Activated T-helper 1 cell treated with anti-CD3 and anti-CD28 coated beads, Interleukin-12 subunit alpha, Interleukin-12 subunit beta, Interleukin-2, Interleukin-4 antibody, amounts not matched to agents 30 ng/mL and 10 ng/mL and 1 ng/mL, durations not matched to agents 14 hours and 24 hours and 36 hours (primary cell): ENCODE measurements at regions not wholly inside any gene's neighbourhood (a gene's known extent, or its start where the extent isn't known, plus 50 kb on each side); places are given as distances from the start of the nearest gene placed in this dataset.
"Not testable (repeated sequence)": the region's sequence is repeated elsewhere in the genome, so short reads cannot be mapped to it uniquely, and the experiment has no call there.

ENCODE experiments used
- DNase-seq: peaks from one replicate; pipeline ENCODE4 v3.0.0; 2021; ENCODE audit warnings: low spot score
- H3K27ac Mint-ChIP-seq: one replicate; pipeline ENCODE4 v1.8.0; 2021; ENCODE audit warnings: mild to moderate bottlenecking, mixed read lengths
- H3K27me3 Mint-ChIP-seq: one replicate; pipeline ENCODE4 v1.8.0; 2022; ENCODE audit warnings: mild to moderate bottlenecking, moderate library complexity, mixed read lengths; ENCODE audit not compliant: insufficient read depth
- H3K36me3 Mint-ChIP-seq: one replicate; pipeline ENCODE4 v1.8.0; 2021; ENCODE audit warnings: low read depth, mixed read lengths
- H3K4me1 Mint-ChIP-seq: one replicate; pipeline ENCODE4 v1.8.0; 2021; ENCODE audit warnings: low read depth, mixed read lengths
- H3K4me3 Mint-ChIP-seq: one replicate; pipeline ENCODE4 v1.8.0; 2021; ENCODE audit warnings: mild to moderate bottlenecking, moderate library complexity, mixed read lengths
- H3K9me3 Mint-ChIP-seq: one replicate; pipeline ENCODE4 v1.8.0; 2021; ENCODE audit warnings: mixed read lengths
- intact Hi-C: fragments of 100-400 bp; cut with micrococcal nuclease; formaldehyde crosslinking; loops from one replicate; pipeline ENCODE4 v1.15.1; 2024

DNA sequence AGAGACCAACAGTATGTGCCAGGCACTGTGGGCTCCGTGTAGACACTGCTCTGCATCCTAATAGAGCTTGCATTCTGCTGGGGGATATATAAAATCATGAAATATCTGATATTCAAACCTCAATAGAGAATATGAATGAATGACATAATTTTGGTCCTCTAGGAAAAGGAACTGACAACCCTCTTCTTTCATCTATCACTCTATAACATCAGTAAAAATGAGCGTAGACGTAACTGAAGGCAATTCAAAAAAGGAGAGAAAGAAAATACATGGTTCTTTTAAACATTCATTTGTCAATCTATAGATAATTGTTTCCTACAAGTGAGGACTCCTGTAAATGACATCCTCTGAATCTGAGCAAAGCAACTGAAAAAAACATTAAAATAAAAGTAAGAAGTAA is 607.4 kb upstream of the LRRN3 start:
- Mint-ChIP-seq H3K9me3 (peaks cover 8% of the 10 kb centered on the region), H3K4me1 (no peaks in the 10 kb centered on the region), H3K27ac (no peak overlapping the region), H3K36me3 (no peaks in the 10 kb centered on the region), H3K4me3 (no peak overlapping the region), H3K27me3 (peaks cover 3% of the 10 kb centered on the region)
- intact Hi-C loops = no loop called here
- no peak for DNase-seq

DNA sequence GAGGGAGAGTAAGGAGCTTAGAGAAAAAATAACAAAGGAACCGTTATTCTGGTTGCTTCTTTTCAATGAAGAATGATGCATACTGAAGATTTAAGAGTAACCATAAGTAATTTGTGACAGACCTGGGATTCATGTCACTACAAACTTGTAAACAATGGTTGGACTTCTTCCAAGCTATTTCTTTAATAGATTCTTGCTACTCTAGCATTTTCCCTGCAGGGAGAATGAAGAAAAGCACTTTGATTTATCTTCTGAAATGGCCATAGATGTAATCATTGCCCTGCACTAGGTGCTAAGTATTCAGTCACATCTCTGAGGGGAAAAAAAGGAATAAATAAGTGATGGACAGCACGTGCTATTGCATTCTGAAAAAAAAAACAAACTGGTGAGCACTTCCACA is 606.6 kb upstream of the LRRN3 start:
- H3K27ac Mint-ChIP-seq = no peak overlapping the region
- no peaks in the 10 kb centered on the region for H3K4me1 Mint-ChIP-seq
- no peaks in the 10 kb centered on the region for H3K36me3 Mint-ChIP-seq
- peaks cover 3% of the 10 kb centered on the region for H3K27me3 Mint-ChIP-seq
- DNase-seq = no peak
- intact Hi-C loops = no loop called here
- H3K9me3 Mint-ChIP-seq = peaks cover 8% of the 10 kb centered on the region
- H3K4me3 Mint-ChIP-seq = no peak overlapping the region

DNA sequence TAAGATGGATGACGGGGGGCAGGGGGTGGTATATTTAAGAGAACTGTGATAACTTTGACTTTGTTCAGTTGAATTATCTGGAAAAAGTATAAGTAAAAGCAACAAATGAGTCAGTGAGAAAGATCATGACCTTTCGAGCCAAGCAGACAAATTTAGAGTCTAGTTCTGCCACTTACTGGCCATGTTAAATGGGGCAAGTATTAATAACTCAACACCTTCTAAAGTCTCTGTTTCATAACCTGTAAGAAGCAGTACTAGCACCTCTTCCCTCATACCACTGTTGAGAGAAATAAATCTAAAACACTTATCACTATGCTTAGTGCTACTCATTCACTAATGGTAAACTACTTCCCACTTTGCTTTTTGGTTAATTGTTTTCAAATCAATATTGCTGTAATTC is 604.4 kb upstream of the LRRN3 start:
- Mint-ChIP-seq H3K36me3 (no peaks in the 10 kb centered on the region), H3K27ac (no peak overlapping the region), H3K4me1 (no peaks in the 10 kb centered on the region), H3K9me3 (peaks cover 8% of the 10 kb centered on the region), H3K4me3 (no peak overlapping the region), H3K27me3 (peaks cover 3% of the 10 kb centered on the region)
- intact Hi-C loops = no loop called here
- no peak for DNase-seq

DNA sequence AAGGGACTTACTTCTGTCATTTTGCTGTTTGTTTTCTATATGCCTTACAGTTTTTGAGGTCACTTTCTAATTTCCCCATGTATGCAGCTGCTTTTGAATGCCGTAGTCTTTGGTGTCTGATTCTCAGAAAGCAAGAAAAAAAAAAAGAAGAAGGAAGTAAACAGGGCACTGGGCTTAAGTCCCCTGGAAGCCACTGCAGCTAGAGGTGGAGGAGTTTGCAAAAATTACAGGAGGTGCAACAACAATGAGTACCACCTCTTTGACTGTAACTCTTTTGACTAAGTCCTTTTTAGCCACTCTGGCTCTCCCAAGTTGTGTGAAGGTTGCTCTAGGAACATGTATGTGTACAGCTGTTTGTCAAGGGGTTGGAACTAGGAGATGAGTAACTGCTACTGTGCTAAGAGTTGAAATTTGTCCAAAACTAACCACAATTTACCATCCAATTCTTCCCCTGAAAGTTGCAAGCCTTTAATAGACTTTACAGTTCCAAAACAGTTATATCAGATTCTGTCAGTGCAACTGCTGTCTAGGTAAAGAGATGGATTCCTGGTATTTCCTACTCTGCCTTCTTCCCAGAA is 588.0 kb upstream of the LRRN3 start:
- no peaks in the 10 kb centered on the region for H3K4me1 Mint-ChIP-seq
- peaks cover 5% of the 10 kb centered on the region for H3K27me3 Mint-ChIP-seq
- H3K4me3 Mint-ChIP-seq = no peak overlapping the region
- intact Hi-C loops = no loop called here
- no peaks in the 10 kb centered on the region for H3K9me3 Mint-ChIP-seq
- no peak overlapping the region for H3K27ac Mint-ChIP-seq
- H3K36me3 Mint-ChIP-seq = no peaks in the 10 kb centered on the region
- no peak for DNase-seq

DNA sequence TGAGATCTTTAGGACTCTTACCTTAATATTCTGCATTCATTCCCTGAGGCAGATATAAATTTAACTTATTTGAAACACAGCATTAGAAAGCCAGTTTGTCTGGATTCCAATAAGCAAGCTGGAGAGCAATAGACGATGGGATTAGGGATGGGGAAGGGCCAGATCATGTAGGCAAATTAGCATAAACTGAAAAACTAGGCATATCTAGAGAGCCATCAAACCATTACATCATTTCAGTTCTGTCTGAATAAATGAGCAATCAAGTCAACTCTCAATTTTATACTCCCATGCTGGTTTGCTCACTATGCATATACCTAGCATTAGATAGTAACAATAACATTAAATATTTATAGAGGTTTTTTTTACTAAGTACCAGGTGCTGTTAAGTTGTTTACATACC is 583.6 kb upstream of the LRRN3 start:
- Mint-ChIP-seq H3K9me3 (no peaks in the 10 kb centered on the region), H3K4me3 (no peak overlapping the region), H3K4me1 (no peaks in the 10 kb centered on the region), H3K36me3 (no peaks in the 10 kb centered on the region), H3K27me3 (peaks cover 7% of the 10 kb centered on the region), H3K27ac (no peak overlapping the region)
- DNase-seq = no peak
- intact Hi-C loops = no loop called here

DNA sequence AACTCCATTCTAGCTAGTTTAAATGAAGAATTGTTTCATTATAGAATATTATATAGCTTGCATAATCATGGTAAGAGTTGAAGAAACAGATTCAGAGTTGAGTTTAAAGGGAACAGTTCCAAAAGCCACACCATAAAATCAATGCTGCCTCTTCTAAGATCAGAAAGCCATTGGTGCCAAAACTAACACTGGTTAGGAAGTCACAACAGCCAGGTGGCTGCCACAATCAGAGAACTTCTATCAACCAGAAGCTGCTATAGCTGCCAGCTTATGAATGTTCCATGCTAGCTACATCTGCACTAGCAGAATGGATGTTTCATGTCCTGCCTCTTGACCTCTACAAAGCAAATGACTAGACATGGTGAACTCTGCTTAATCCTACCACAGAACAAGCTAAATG is 583.1 kb upstream of the LRRN3 start:
- no peak overlapping the region for H3K27ac Mint-ChIP-seq
- no peaks in the 10 kb centered on the region for H3K36me3 Mint-ChIP-seq
- no peaks in the 10 kb centered on the region for H3K9me3 Mint-ChIP-seq

DNA sequence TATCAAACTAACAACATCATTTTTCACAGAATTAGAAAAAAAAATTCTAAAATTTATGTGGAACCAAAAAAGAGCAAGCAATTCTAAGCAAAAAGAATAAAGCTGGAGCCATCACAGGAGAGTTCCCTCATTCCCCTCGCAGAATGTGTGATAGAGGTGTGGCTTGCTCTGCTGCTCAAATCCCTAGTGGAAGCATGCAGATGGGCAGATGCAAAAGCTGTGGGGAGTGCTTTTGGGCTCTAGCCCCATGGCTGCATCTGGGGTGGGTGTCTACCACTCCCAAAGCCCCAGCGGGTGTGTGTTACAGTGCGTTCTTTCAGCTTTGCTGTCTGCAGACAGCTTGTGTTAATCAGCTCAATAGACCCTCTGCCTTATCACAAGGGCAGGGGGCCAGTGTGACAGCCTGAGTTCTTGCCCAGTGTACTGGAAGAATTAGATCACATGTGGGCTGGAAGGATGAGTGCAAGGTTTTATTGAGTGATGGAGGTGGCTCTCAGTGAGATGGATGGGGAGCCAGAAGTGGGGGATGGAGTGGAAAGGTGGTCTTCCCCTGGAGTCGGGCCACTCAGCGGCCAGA is 575.9 kb upstream of the LRRN3 start:
- intact Hi-C loops, H3K9me3 Mint-ChIP-seq, DNase-seq, H3K4me1 Mint-ChIP-seq, H3K27ac Mint-ChIP-seq, H3K36me3 Mint-ChIP-seq, H3K27me3 Mint-ChIP-seq, H3K4me3 Mint-ChIP-seq: not testable (repeated sequence)

More for the DNA sequence above, 583.1 kb upstream of the LRRN3 start:
- peaks cover 4% of the 10 kb centered on the region for H3K27me3 Mint-ChIP-seq
- H3K4me3 Mint-ChIP-seq = no peak overlapping the region
- H3K4me1 Mint-ChIP-seq = no peaks in the 10 kb centered on the region
- intact Hi-C loops = no loop called here
- DNase-seq = no peak

DNA sequence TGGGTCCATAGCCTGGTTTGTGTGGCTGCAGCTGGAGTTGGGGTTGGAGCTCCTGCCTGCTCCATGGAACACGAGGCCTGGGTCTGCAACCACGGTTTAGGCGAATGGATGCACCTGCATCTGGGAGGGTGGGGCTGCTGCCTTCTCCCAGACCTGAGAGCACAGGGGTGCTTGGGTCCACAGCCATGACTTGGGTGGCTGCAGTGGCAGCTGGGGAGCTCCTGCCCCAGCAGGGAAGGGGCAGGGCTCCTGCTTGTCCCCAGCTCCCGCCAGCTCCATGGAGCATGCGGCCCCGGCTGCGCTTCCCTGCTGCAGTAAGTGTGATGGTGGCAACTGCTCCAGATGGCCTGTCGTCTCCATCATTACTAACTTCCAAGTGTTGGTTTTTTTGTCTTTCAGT is 571.1 kb upstream of the LRRN3 start:
- Mint-ChIP-seq H3K4me1 (no peaks in the 10 kb centered on the region), H3K4me3 (no peak overlapping the region), H3K9me3 (peaks cover 4% of the 10 kb centered on the region), H3K36me3 (no peaks in the 10 kb centered on the region), H3K27ac (no peak overlapping the region), H3K27me3 (peaks cover 4% of the 10 kb centered on the region)
- intact Hi-C loops = loop anchor here (10.0 kb wide), 1 partner anchor 575 kb away; the partner anchor contains the start of gene LRRN3
- DNase-seq = no peak

DNA sequence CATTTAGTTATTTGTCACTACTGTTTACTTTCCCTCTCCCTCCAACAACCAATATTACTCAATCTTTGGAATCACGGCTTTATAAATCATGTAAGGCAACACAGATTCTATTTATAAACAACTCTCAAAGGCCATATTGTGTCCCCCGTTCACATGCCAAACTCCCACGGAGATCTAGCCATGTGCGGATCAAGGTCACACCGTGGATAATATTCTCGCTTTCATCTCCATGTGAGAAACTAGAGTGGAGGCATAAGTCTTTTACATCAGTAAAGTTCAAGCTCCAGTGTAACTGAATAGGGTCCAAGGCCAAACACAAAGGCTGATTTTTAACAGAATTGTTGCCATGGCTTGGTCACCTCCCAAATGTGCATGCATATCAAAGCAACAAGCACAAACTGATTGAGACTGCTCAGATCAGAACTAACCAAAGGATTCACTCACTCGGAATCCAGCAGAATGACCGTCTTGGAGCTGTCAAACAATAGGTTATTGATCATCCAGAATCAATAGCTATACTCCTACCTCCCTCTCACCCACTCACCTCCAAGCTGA is 569.5 kb upstream of the LRRN3 start:
- DNase-seq = no peak
- Mint-ChIP-seq H3K9me3 (peaks cover 4% of the 10 kb centered on the region), H3K4me1 (no peaks in the 10 kb centered on the region), H3K4me3 (no peak overlapping the region), H3K27ac (no peak overlapping the region), H3K27me3 (peaks cover under 1% of the 10 kb centered on the region), H3K36me3 (no peaks in the 10 kb centered on the region)
- intact Hi-C loops = loop anchor here (10.0 kb wide), 1 partner anchor 573 kb away; the partner anchor contains the start of gene LRRN3

DNA sequence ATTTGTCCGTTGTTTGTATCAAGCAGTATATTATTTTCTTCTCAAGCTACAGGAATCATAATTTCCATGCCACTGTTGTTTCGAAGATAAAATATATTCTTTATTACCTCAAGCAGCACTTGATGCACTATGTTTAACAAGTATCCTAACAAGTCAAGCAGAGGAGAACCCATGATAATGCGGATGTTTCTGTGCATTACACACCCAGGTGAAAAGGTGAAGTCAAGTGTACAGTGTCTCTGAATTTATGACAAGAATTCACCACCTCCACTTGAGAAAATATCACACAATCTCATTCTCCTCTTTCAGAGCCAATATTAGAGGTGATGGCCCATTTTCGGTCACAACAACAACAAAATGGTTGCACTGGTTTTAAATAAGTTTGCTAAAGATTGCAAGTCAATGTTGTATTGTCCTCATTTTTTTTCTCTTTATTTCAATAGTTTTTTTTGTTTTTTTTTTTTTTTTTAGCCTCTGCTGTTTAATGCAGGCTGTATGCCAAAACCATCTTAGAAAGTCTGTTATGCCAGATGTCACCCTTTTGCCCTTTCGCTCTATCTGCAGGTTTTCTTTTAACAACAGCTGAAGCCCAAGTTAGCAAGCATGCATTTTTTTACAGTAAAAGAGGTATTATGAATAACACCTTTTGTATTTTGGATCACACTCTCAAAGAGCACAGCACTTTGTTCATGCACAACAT is 568.7 kb upstream of the LRRN3 start:
- no peaks in the 10 kb centered on the region for H3K4me1 Mint-ChIP-seq

DNA sequence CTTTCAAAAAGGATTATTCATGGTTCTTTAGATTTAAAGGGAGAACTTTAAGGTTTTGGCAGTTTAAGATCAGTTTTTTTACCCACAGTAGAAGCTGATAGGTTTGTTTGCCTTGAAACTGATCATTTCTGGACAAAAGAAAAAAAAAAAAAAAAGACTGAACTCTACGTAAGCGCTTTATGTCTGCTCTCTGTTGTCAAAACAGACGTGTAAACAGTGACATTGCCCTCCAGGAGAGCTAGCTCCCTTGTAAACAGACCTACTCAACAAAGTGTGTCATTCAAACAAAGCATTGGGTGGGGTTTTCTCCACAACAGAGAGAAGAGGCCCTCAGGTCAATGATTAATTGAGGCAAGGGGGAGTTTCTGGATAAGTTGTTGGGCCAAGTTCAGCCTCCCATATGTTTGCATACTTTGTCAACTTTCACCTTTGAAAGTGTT is 568.1 kb upstream of the LRRN3 start:
- no peaks in the 10 kb centered on the region for H3K4me1 Mint-ChIP-seq

More for the DNA sequence above, 568.7 kb upstream of the LRRN3 start:
- H3K27me3 Mint-ChIP-seq = no peaks in the 10 kb centered on the region
- H3K9me3 Mint-ChIP-seq = peaks cover 4% of the 10 kb centered on the region
- H3K4me3 Mint-ChIP-seq = no peak overlapping the region
- no peak overlapping the region for H3K27ac Mint-ChIP-seq
- DNase-seq = no peak
- intact Hi-C loops = loop anchor here (10.0 kb wide), 1 partner anchor 573 kb away; the partner anchor contains the start of gene LRRN3
- no peaks in the 10 kb centered on the region for H3K36me3 Mint-ChIP-seq

DNA sequence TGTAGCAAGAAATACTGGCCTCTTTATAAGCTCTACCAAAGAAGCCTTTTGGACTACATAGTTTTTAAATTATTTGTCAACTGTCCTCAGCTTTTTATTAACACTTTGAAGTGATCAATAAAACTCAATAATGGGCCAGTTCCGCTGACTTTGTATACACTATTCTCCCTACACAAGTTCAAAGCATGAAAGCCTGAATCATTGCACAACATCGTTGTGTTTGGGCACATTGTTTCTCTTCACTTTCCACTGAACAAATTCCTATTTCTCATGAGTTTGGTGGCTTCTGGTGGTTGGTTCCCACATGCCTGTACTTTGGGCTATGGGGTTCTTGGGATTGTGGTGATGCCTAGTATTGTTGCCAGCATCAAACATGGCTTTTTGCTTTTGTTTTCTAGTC is 561.8 kb upstream of the LRRN3 start:
- Mint-ChIP-seq H3K4me3 (no peak overlapping the region), H3K27me3 (peaks cover 3% of the 10 kb centered on the region), H3K9me3 (no peaks in the 10 kb centered on the region), H3K4me1 (no peaks in the 10 kb centered on the region), H3K27ac (no peak overlapping the region), H3K36me3 (no peaks in the 10 kb centered on the region)
- intact Hi-C loops = loop anchor here (10.0 kb wide), 1 partner anchor 566 kb away; the partner anchor contains the start of gene LRRN3
- DNase-seq = no peak

More for the DNA sequence above, 568.1 kb upstream of the LRRN3 start:
- H3K27ac Mint-ChIP-seq = no peak overlapping the region
- intact Hi-C loops = loop anchor here (10.0 kb wide), 1 partner anchor 572 kb away; the partner anchor contains the start of gene LRRN3
- peaks cover 4% of the 10 kb centered on the region for H3K9me3 Mint-ChIP-seq
- no peak overlapping the region for H3K4me3 Mint-ChIP-seq
- DNase-seq = no peak
- no peaks in the 10 kb centered on the region for H3K36me3 Mint-ChIP-seq
- H3K27me3 Mint-ChIP-seq = no peaks in the 10 kb centered on the region

DNA sequence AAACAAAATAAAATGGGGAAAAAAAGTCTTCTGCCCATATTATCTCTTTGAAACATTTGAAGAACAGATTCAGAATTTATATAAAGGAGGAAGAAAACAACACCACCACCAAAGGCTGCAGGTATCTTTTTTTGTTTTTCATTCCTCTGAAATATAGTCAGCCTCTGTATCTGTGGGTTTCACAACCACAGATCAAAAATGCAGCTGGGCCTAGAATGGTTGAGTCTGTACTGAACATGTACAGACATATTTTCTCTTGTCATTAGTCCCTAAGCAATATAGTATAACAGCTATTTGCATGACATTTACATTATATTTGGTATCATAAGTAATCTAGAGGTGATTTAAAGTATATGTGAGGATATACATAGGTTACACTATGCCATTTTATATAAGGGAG is 559.7 kb upstream of the LRRN3 start:
- no peak overlapping the region for H3K4me3 Mint-ChIP-seq
- no peak for DNase-seq
- H3K4me1 Mint-ChIP-seq = no peaks in the 10 kb centered on the region
- no peaks in the 10 kb centered on the region for H3K36me3 Mint-ChIP-seq
- no peak overlapping the region for H3K27ac Mint-ChIP-seq
- no peaks in the 10 kb centered on the region for H3K9me3 Mint-ChIP-seq
- H3K27me3 Mint-ChIP-seq = peaks cover 3% of the 10 kb centered on the region
- intact Hi-C loops = no loop called here
